HEK293 (cell line): ENCODE measurements at regions not wholly inside any gene's neighbourhood (a gene's known extent, or its start where the extent isn't known, plus 50 kb on each side); places are given as distances from the start of the nearest gene placed in this dataset.

Source experiments
- CTCF ChIA-PET: fragments of 350-600 bp; formaldehyde crosslinking; extraction: SDS; loops from one replicate; lab custom pipeline; 2021; ENCODE audit warnings: antibody characterized with exemption; lab: Yijun Ruan, JAX
- POLR2A ChIA-PET: fragments of 300-600 bp; formaldehyde crosslinking; extraction: SDS; loops from one replicate; lab custom pipeline; 2020; ENCODE audit warnings: antibody characterized with exemption, inconsistent platforms; lab: Yijun Ruan, JAX
- H3K27ac ChIP-seq: fragments of 200-500 bp; sonication (Bioruptor generic); 2 replicates; pipeline ENCODE4 v1.5.1; 2014; ENCODE audit warnings: low read depth, low read length, control low read depth, inconsistent platforms; ENCODE audit errors: extremely low read depth
- H3K36me3 ChIP-seq, 2 experiments: fragments of 200-500 bp in 1 of 2; sonication (Bioruptor generic) in 1 of 2; 1 replicate in 1 of 2; 2 replicates in 1 of 2; pipeline ENCODE4 v1.5.1; 2014 to 2017; ENCODE audit warnings: inconsistent platforms in 2 of 2, low read length in 2 of 2; ENCODE audit not compliant: control insufficient read depth in 2 of 2, insufficient read depth in 1 of 2
- H3K4me1 ChIP-seq: fragments of 200-500 bp; sonication (Bioruptor generic); 2 replicates; pipeline ENCODE4 v1.5.1; 2014; ENCODE audit warnings: mild to moderate bottlenecking, low read length, inconsistent platforms; ENCODE audit not compliant: control insufficient read depth, insufficient read depth
- H3K4me3 ChIP-seq: 2 replicates; pipeline ENCODE4 v1.5.1; 2011; ENCODE audit warnings: low read depth, mild to moderate bottlenecking, control low read depth, low read length, moderate library complexity
- H3K9me3 ChIP-seq: fragments of 200-500 bp; sonication (Bioruptor generic); 2 replicates; pipeline ENCODE4 v1.5.1; 2014; ENCODE audit warnings: low read depth, low read length, inconsistent platforms; ENCODE audit not compliant: control insufficient read depth, insufficient read depth
- GLIS2 ChIP-seq: fragments of 450-650 bp; formaldehyde crosslinking; IDR thresholded peaks from 2 replicates; pipeline ENCODE4 v1.5.1; 2016; ENCODE audit warnings: missing biosample characterization, missing genetic modification characterization
- IKZF3 ChIP-seq: fragments of 450-650 bp; IDR thresholded peaks from 2 replicates; pipeline ENCODE4 v1.5.0; 2018; ENCODE audit warnings: missing biosample characterization, mild to moderate bottlenecking, missing genetic modification characterization, moderate library complexity
- KLF1 ChIP-seq: fragments of 450-650 bp; formaldehyde crosslinking; IDR thresholded peaks from 2 replicates; pipeline ENCODE4 v1.5.1; 2016; ENCODE audit warnings: missing biosample characterization, missing genetic modification characterization
- KLF7 ChIP-seq: fragments of 450-650 bp; formaldehyde crosslinking; IDR thresholded peaks from 2 replicates; pipeline ENCODE4 v1.5.1; 2016; ENCODE audit warnings: missing biosample characterization, missing genetic modification characterization, borderline replicate concordance
- MZF1 ChIP-seq: fragments of 450-650 bp; formaldehyde crosslinking; IDR thresholded peaks from 2 replicates; pipeline ENCODE4 v1.5.1; 2017; ENCODE audit warnings: missing biosample characterization, missing genetic modification characterization, borderline replicate concordance
- YY2 ChIP-seq: fragments of 450-650 bp; formaldehyde crosslinking; IDR thresholded peaks from 2 replicates; pipeline ENCODE4 v1.5.1; 2016; ENCODE audit warnings: missing biosample characterization, missing genetic modification characterization
- ZNF10 ChIP-seq: fragments of 450-650 bp; formaldehyde crosslinking; IDR thresholded peaks from 2 replicates; pipeline ENCODE4 v1.5.1; 2017; ENCODE audit warnings: missing biosample characterization, missing genetic modification characterization
- ZNF248 ChIP-seq: fragments of 450-650 bp; formaldehyde crosslinking; IDR thresholded peaks from 2 replicates; pipeline ENCODE4 v1.5.1; 2017; ENCODE audit warnings: missing biosample characterization, missing genetic modification characterization
- ZNF37A ChIP-seq: fragments of 450-650 bp; IDR thresholded peaks from 2 replicates; pipeline ENCODE4 v1.5.1; 2018; ENCODE audit warnings: missing biosample characterization, missing genetic modification characterization
- ZNF48 ChIP-seq: fragments of 450-650 bp; formaldehyde crosslinking; IDR thresholded peaks from 2 replicates; pipeline ENCODE4 v1.5.1; 2016; ENCODE audit warnings: missing biosample characterization, missing genetic modification characterization
- ZNF548 ChIP-seq: fragments of 450-650 bp; formaldehyde crosslinking; IDR thresholded peaks from 2 replicates; pipeline ENCODE4 v1.5.1; 2016; ENCODE audit warnings: missing biosample characterization, missing genetic modification characterization
- ZNF561 ChIP-seq: fragments of 450-650 bp; IDR thresholded peaks from 2 replicates; pipeline ENCODE4 v1.5.1; 2018; ENCODE audit warnings: missing biosample characterization, missing genetic modification characterization, borderline replicate concordance
- ZNF585B ChIP-seq: fragments of 450-650 bp; formaldehyde crosslinking; IDR thresholded peaks from 2 replicates; pipeline ENCODE4 v1.5.1; 2016; ENCODE audit warnings: missing biosample characterization, missing genetic modification characterization
- ZNF621 ChIP-seq: fragments of 450-650 bp; formaldehyde crosslinking; IDR thresholded peaks from 2 replicates; pipeline ENCODE4 v1.5.1; 2017; ENCODE audit warnings: missing biosample characterization, missing genetic modification characterization
- ZNF623 ChIP-seq: fragments of 450-650 bp; formaldehyde crosslinking; IDR thresholded peaks from 2 replicates; pipeline ENCODE4 v1.5.1; 2016; ENCODE audit warnings: missing biosample characterization, missing genetic modification characterization
- TF ChIP-seq, protein P1 (sequence below): fragments of 450-650 bp; formaldehyde crosslinking; IDR thresholded peaks from 2 replicates; pipeline ENCODE4 v1.5.0; 2017; ENCODE audit warnings: missing biosample characterization, missing genetic modification characterization, borderline replicate concordance
- TF ChIP-seq, protein P2 (sequence below): fragments of 450-650 bp; formaldehyde crosslinking; conservative IDR thresholded peaks from 2 replicates; pipeline ENCODE4 v1.5.1; 2016; ENCODE audit warnings: low read depth, missing biosample characterization, missing genetic modification characterization
- TF ChIP-seq, protein P3 (sequence below): fragments of 450-650 bp; formaldehyde crosslinking; IDR thresholded peaks from 2 replicates; pipeline ENCODE4 v1.5.1; 2016; ENCODE audit warnings: missing biosample characterization, missing genetic modification characterization, low read depth
- TF ChIP-seq, protein P4 (sequence below): fragments of 450-650 bp; formaldehyde crosslinking; IDR thresholded peaks from 2 replicates; pipeline ENCODE4 v1.5.1; 2017; ENCODE audit warnings: missing biosample characterization, missing genetic modification characterization
- TF ChIP-seq, protein P5 (sequence below): fragments of 450-650 bp; formaldehyde crosslinking; IDR thresholded peaks from 2 replicates; pipeline ENCODE4 v1.5.1; 2016; ENCODE audit warnings: missing biosample characterization, missing genetic modification characterization

DNA sequence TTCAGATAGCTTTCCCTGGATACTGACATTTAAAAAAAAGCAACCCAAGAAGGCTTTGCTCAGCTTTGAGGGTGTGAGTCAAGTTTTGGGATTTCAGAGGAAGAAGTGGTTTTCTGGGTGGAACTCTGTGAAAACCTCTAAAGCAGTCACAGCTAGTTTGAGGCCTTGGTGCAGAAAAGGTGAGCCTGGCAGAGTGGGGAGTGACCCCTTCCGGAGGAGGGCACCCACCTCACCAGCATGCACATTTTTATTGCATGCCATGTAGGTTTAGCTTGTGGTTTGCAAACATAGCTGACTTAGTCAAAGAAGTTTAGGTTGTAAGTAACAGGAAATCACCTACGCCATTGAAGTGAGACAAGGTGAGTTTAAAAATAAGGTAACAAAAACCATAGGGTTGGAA lies 146.8 kb upstream of the PMEPA1 start:
- Histone ChIP-seq H3K4me1 (no peaks in the 10 kb centered on the region), H3K9me3 (no peaks in the 10 kb centered on the region), H3K4me3 (no peak overlapping the region), H3K36me3 (no peaks in the 10 kb centered on the region), H3K27ac (no peak overlapping the region)
- ChIA-PET CTCF (interaction anchor here (0.6 kb wide), 1 partner anchor 76 kb away, joined by 3 read pairs; no protein-coding TSS in a partner anchor), POLR2A (no interaction called here)
- TF ChIP-seq ZNF585B (tag by site-specific recombination) (no peak), ZNF548 (no peak), ZNF561 (tag by site-specific recombination) (no peak), ZNF248 (no peak), MZF1 (no peak), KLF1 (tag by site-specific recombination) (no peak), ZNF48 (no peak), ZNF37A (tag by site-specific recombination) (no peak), ZNF10 (tag by site-specific recombination) (no peak), ZNF623 (tag by site-specific recombination) (no peak), YY2 (tag by site-specific recombination) (no peak)
- TF ChIP-seq, protein P1, sequence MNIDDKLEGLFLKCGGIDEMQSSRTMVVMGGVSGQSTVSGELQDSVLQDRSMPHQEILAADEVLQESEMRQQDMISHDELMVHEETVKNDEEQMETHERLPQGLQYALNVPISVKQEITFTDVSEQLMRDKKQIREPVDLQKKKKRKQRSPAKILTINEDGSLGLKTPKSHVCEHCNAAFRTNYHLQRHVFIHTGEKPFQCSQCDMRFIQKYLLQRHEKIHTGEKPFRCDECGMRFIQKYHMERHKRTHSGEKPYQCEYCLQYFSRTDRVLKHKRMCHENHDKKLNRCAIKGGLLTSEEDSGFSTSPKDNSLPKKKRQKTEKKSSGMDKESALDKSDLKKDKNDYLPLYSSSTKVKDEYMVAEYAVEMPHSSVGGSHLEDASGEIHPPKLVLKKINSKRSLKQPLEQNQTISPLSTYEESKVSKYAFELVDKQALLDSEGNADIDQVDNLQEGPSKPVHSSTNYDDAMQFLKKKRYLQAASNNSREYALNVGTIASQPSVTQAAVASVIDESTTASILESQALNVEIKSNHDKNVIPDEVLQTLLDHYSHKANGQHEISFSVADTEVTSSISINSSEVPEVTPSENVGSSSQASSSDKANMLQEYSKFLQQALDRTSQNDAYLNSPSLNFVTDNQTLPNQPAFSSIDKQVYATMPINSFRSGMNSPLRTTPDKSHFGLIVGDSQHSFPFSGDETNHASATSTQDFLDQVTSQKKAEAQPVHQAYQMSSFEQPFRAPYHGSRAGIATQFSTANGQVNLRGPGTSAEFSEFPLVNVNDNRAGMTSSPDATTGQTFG (tag by site-specific recombination) = no peak
- TF ChIP-seq, protein P2, sequence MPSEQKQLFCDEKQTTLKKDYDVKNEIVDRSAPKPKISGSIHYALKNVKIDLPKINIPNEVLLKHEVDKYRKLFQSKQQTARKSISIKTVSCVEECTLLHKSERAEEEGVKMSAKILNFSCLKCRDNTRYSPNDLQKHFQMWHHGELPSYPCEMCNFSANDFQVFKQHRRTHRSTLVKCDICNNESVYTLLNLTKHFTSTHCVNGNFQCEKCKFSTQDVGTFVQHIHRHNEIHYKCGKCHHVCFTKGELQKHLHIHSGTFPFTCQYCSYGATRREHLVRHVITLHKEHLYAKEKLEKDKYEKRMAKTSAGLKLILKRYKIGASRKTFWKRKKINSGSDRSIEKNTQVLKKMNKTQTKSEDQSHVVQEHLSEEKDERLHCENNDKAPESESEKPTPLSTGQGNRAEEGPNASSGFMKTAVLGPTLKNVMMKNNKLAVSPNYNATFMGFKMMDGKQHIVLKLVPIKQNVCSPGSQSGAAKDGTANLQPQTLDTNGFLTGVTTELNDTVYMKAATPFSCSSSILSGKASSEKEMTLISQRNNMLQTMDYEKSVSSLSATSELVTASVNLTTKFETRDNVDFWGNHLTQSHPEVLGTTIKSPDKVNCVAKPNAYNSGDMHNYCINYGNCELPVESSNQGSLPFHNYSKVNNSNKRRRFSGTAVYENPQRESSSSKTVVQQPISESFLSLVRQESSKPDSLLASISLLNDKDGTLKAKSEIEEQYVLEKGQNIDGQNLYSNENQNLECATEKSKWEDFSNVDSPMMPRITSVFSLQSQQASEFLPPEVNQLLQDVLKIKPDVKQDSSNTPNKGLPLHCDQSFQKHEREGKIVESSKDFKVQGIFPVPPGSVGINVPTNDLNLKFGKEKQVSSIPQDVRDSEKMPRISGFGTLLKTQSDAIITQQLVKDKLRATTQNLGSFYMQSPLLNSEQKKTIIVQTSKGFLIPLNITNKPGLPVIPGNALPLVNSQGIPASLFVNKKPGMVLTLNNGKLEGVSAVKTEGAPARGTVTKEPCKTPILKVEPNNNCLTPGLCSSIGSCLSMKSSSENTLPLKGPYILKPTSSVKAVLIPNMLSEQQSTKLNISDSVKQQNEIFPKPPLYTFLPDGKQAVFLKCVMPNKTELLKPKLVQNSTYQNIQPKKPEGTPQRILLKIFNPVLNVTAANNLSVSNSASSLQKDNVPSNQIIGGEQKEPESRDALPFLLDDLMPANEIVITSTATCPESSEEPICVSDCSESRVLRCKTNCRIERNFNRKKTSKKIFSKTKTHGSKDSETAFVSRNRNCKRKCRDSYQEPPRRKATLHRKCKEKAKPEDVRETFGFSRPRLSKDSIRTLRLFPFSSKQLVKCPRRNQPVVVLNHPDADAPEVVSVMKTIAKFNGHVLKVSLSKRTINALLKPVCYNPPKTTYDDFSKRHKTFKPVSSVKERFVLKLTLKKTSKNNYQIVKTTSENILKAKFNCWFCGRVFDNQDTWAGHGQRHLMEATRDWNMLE (tag by site-specific recombination) = no peak
- TF ChIP-seq, protein P3, sequence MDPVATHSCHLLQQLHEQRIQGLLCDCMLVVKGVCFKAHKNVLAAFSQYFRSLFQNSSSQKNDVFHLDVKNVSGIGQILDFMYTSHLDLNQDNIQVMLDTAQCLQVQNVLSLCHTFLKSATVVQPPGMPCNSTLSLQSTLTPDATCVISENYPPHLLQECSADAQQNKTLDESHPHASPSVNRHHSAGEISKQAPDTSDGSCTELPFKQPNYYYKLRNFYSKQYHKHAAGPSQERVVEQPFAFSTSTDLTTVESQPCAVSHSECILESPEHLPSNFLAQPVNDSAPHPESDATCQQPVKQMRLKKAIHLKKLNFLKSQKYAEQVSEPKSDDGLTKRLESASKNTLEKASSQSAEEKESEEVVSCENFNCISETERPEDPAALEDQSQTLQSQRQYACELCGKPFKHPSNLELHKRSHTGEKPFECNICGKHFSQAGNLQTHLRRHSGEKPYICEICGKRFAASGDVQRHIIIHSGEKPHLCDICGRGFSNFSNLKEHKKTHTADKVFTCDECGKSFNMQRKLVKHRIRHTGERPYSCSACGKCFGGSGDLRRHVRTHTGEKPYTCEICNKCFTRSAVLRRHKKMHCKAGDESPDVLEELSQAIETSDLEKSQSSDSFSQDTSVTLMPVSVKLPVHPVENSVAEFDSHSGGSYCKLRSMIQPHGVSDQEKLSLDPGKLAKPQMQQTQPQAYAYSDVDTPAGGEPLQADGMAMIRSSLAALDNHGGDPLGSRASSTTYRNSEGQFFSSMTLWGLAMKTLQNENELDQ = no peak

DNA sequence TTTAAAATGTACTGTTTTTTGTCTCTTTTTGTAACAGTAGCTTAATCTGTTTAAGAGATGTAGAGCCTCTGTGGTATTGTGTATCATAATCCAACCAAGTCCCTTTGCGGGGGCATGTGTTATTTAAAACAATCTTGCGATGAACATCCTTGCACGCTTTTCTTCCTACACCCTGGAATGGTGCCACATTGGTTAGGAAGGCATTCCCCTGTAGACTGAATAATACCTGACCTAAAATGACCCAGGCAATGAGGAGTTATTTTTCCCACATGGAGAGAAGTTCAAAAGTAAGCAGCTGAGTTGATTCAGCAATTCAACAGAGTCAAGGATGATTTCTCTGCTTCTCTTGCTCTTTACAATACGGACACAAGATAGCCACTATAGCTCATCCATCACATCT lies 142.0 kb upstream of the PMEPA1 start:
- no peak overlapping the region for H3K4me3 ChIP-seq
- TF ChIP-seq IKZF3 (tag by site-specific recombination) (no peak), GLIS2 (tag by site-specific recombination) (no peak), ZNF621 (tag by site-specific recombination) (no peak), KLF7 (tag by site-specific recombination) (no peak)
- TF ChIP-seq, protein P4, sequence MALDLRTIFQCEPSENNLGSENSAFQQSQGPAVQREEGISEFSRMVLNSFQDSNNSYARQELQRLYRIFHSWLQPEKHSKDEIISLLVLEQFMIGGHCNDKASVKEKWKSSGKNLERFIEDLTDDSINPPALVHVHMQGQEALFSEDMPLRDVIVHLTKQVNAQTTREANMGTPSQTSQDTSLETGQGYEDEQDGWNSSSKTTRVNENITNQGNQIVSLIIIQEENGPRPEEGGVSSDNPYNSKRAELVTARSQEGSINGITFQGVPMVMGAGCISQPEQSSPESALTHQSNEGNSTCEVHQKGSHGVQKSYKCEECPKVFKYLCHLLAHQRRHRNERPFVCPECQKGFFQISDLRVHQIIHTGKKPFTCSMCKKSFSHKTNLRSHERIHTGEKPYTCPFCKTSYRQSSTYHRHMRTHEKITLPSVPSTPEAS (tag by site-specific recombination) = no peak
- TF ChIP-seq, protein P5, sequence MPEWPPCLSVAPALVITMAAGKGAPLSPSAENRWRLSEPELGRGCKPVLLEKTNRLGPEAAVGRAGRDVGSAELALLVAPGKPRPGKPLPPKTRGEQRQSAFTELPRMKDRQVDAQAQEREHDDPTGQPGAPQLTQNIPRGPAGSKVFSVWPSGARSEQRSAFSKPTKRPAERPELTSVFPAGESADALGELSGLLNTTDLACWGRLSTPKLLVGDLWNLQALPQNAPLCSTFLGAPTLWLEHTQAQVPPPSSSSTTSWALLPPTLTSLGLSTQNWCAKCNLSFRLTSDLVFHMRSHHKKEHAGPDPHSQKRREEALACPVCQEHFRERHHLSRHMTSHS (tag by site-specific recombination) = no peak
- ChIA-PET POLR2A (no interaction called here), CTCF (interaction anchor here (0.6 to 1.7 kb wide), 2 partner anchors 235 to 257 kb away, joined by 3 to 6 read pairs; no protein-coding TSS in a partner anchor)
- no peaks in the 10 kb centered on the region for H3K4me1 ChIP-seq
- H3K9me3 ChIP-seq = no peaks in the 10 kb centered on the region
- no peaks in the 10 kb centered on the region for H3K36me3 ChIP-seq
- no peak overlapping the region for H3K27ac ChIP-seq
